Mesodermal cell (in vitro differentiated cells): ENCODE measurements at regions not wholly inside any gene's neighbourhood (a gene's known extent, or its start where the extent isn't known, plus 50 kb on each side); places are given as distances from the start of the nearest gene placed in this dataset.
"Not testable (repeated sequence)": the region's sequence is repeated elsewhere in the genome, so short reads cannot be mapped to it uniquely, and the experiment has no call there.

Experiments used
- H3K27ac ChIP-seq: 2 replicates; pipeline ENCODE4 v1.7.0; 2013; ENCODE audit warnings: mild to moderate bottlenecking, low read depth, low read length, moderate library complexity; ENCODE audit not compliant: severe bottlenecking
- H3K36me3 ChIP-seq: 2 replicates; pipeline ENCODE4 v1.7.1; 2013; ENCODE audit warnings: mild to moderate bottlenecking, low read length, moderate library complexity; ENCODE audit not compliant: control insufficient read depth, insufficient read depth
- H3K4me1 ChIP-seq: one replicate; pipeline ENCODE4 v1.7.1; 2013; ENCODE audit warnings: mild to moderate bottlenecking, low read length; ENCODE audit not compliant: insufficient read depth, control insufficient read depth, poor library complexity, severe bottlenecking
- H3K4me3 ChIP-seq: 2 replicates; pipeline ENCODE4 v1.7.0; 2013; ENCODE audit warnings: low read length, control low read depth, mild to moderate bottlenecking; ENCODE audit not compliant: insufficient read depth, poor library complexity, severe bottlenecking; ENCODE audit errors: extremely low read depth
- H3K9me3 ChIP-seq: 2 replicates; pipeline ENCODE4 v1.7.1; 2013; ENCODE audit warnings: mild to moderate bottlenecking, low read length, moderate library complexity; ENCODE audit not compliant: control insufficient read depth
- WGBS, 2 experiments: methylation state at CpG; one replicate each; pipeline ENCODE4 v1.1.5; 2013; ENCODE audit warnings: missing lambda C conversion rate in 2 of 2; ENCODE audit not compliant: insufficient coverage in 2 of 2; 5-methylcytosine and 5-hydroxymethylcytosine counted together

GRCh38 chr4:184335520-184335919, 117.8 kb upstream of the ENPP6 start:
- no peaks in the 10 kb centered on the region for H3K36me3 ChIP-seq
- peaks cover 3% of the 10 kb centered on the region for H3K4me1 ChIP-seq
- no peak overlapping the region for H3K27ac ChIP-seq
- WGBS, 2 experiments = no CpG with 5 or more reads among the region's 1 CpG
- no peak overlapping the region for H3K4me3 ChIP-seq
- no peaks in the 10 kb centered on the region for H3K9me3 ChIP-seq

- WGBS, 2 experiments = 87% methylated on average over 11 to 12 of the region's 14 CpGs
- H3K36me3 ChIP-seq, H3K4me1 ChIP-seq, H3K27ac ChIP-seq, H3K4me3 ChIP-seq, H3K9me3 ChIP-seq: not testable (repeated sequence)
Measured at GRCh38 chr4:184333446-184333845, 115.8 kb upstream of the ENPP6 start.

- Histone ChIP-seq H3K4me3 (no peak overlapping the region), H3K27ac (no peak overlapping the region), H3K9me3 (no peaks in the 10 kb centered on the region), H3K4me1 (no peaks in the 10 kb centered on the region), H3K36me3 (no peaks in the 10 kb centered on the region)
- 92 to 96% methylated on average over 4 of the region's 7 CpGs for WGBS, 2 experiments
Measured at GRCh38 chr4:184331268-184331995, 113.8 kb upstream of the ENPP6 start.

GRCh38 chr4:184330517-184331094, 112.9 kb upstream of the ENPP6 start:
- not testable (repeated sequence) for H3K9me3 ChIP-seq, H3K4me1 ChIP-seq, H3K36me3 ChIP-seq, H3K4me3 ChIP-seq, H3K27ac ChIP-seq
- 82 to 100% methylated on average over 3 of the region's 5 CpGs for WGBS, 2 experiments

GRCh38 chr4:184329659-184330400, 112.2 kb upstream of the ENPP6 start:
- 93 to 95% methylated on average over 12 of the region's 14 CpGs for WGBS, 2 experiments
- no peaks in the 10 kb centered on the region for H3K4me1 ChIP-seq
- H3K4me3 ChIP-seq = no peak overlapping the region
- H3K27ac ChIP-seq = no peak overlapping the region
- H3K9me3 ChIP-seq = no peaks in the 10 kb centered on the region
- no peaks in the 10 kb centered on the region for H3K36me3 ChIP-seq

- Histone ChIP-seq H3K27ac (no peak overlapping the region), H3K4me3 (no peak overlapping the region), H3K9me3 (no peaks in the 10 kb centered on the region), H3K36me3 (no peaks in the 10 kb centered on the region), H3K4me1 (no peaks in the 10 kb centered on the region)
- 93 to 98% methylated on average over 5 to 6 of the region's 9 CpGs for WGBS, 2 experiments
Measured at GRCh38 chr4:184329235-184329634, 111.6 kb upstream of the ENPP6 start.

GRCh38 chr4:184328022-184328736, 110.5 kb upstream of the ENPP6 start:
- no peaks in the 10 kb centered on the region for H3K9me3 ChIP-seq
- H3K4me1 ChIP-seq = no peaks in the 10 kb centered on the region
- WGBS, 2 experiments = 87 to 97% methylated on average over 5 to 7 of the region's 7 CpGs
- H3K36me3 ChIP-seq = no peaks in the 10 kb centered on the region
- no peak overlapping the region for H3K4me3 ChIP-seq
- H3K27ac ChIP-seq = no peak overlapping the region

GRCh38 chr4:184324939-184325477, 107.3 kb upstream of the ENPP6 start:
- Histone ChIP-seq H3K4me1 (no peaks in the 10 kb centered on the region), H3K4me3 (no peak overlapping the region), H3K36me3 (no peaks in the 10 kb centered on the region), H3K9me3 (no peaks in the 10 kb centered on the region), H3K27ac (no peak overlapping the region)
- 85 to 91% methylated on average over 3 to 5 of the region's 6 CpGs for WGBS, 2 experiments

- Histone ChIP-seq H3K36me3 (no peaks in the 10 kb centered on the region), H3K4me1 (no peaks in the 10 kb centered on the region), H3K4me3 (no peak overlapping the region), H3K9me3 (no peaks in the 10 kb centered on the region), H3K27ac (no peak overlapping the region)
- WGBS, 2 experiments = 83 to 91% methylated on average over 1 of the region's 2 CpGs
Measured at GRCh38 chr4:184322328-184323025, 104.8 kb upstream of the ENPP6 start.

GRCh38 chr4:184320631-184321030, 103.0 kb upstream of the ENPP6 start:
- no peak overlapping the region for H3K4me3 ChIP-seq
- no peaks in the 10 kb centered on the region for H3K36me3 ChIP-seq

More at GRCh38 chr4:184320631-184321030, 103.0 kb upstream of the ENPP6 start:
- H3K27ac ChIP-seq = no peak overlapping the region
- WGBS, 2 experiments = 94% methylated on average over 5 to 7 of the region's 8 CpGs
- no peaks in the 10 kb centered on the region for H3K4me1 ChIP-seq
- no peaks in the 10 kb centered on the region for H3K9me3 ChIP-seq
